HepG2 (cell line): ENCODE measurements at regions not wholly inside any gene's neighbourhood (a gene's known extent, or its start where the extent isn't known, plus 50 kb on each side); places are given as distances from the start of the nearest gene placed in this dataset.

Experiments used
- ATAC-seq: fragments of 200-7000 bp; cut with Tn5 transposase; 3 replicates; pipeline ENCODE4 v1.9.1; 2020; ENCODE audit warnings: mild to moderate bottlenecking, moderate library complexity
- BruUV-seq: library from RNA; stranded (reverse); fragments of 400-500 nt; replicated peaks from 2 replicates; lab custom pipeline; 2021; lab: Mats Ljungman, UMichigan
- CTCF ChIA-PET: fragments of 300-600 bp; formaldehyde crosslinking; extraction: SDS; loops from one replicate; lab custom pipeline; 2021; ENCODE audit warnings: low total read pairs, inconsistent platforms, low intra/inter-chr PET ratio; lab: Yijun Ruan, JAX
- POLR2A ChIA-PET: fragments of 350-600 bp; sonication (Branson Sonifier 250); formaldehyde crosslinking; loops from one replicate; lab custom pipeline; 2020; ENCODE audit warnings: antibody characterized with exemption, inconsistent platforms; lab: Yijun Ruan, JAX
- DNase-seq: peaks from one replicate; pipeline ENCODE4 v3.0.0-alpha.2; 2015; ENCODE audit warnings: low spot score
- FAIRE-seq: peaks from 3 replicates; lab custom pipeline; 2011; peaks lifted over from hg19 to GRCh38; lab: Jason Lieb, UNC
- H2AFZ ChIP-seq: one replicate; pipeline ENCODE4 v1.6.1; 2011; ENCODE audit warnings: low read length, inconsistent platforms
- H3K27ac ChIP-seq: fragments of 300-600 bp; 3 replicates; pipeline ENCODE4 v1.8.0; 2011; ENCODE audit warnings: mixed run types, mild to moderate bottlenecking, mixed read lengths, low read length, inconsistent platforms; ENCODE audit not compliant: insufficient read depth; ENCODE audit errors: extremely low read length
- H3K27me3 ChIP-seq, 2 experiments: fragments of 200-600 bp in 1 of 2; 2 replicates in 1 of 2; 3 replicates in 1 of 2; pipeline versions ENCODE4 v1.6.0 to v1.8.0; 2011; ENCODE audit warnings: low read length in 2 of 2, mild to moderate bottlenecking in 2 of 2, moderate library complexity in 2 of 2, inconsistent platforms in 1 of 2; ENCODE audit not compliant: insufficient read depth in 2 of 2, control insufficient read depth in 1 of 2
- H3K36me3 ChIP-seq, 2 experiments: fragments of 200-600 bp in 1 of 2; replicated peaks in 1 of 2; 2 replicates in 1 of 2; 3 replicates in 1 of 2; pipeline versions ENCODE4 v1.5.1 to v1.8.0; 2011; ENCODE audit warnings: low read length in 2 of 2, inconsistent platforms in 1 of 2; ENCODE audit not compliant: insufficient read depth in 2 of 2, control insufficient read depth in 1 of 2
- H3K4me1 ChIP-seq: 2 replicates; pipeline ENCODE4 v1.5.1; 2012; ENCODE audit warnings: low read length, inconsistent platforms; ENCODE audit not compliant: insufficient read depth
- H3K4me2 ChIP-seq: 2 replicates; pipeline ENCODE4 v1.6.0; 2011; ENCODE audit warnings: low read depth, low read length, inconsistent platforms
- H3K4me3 ChIP-seq, 3 experiments: fragments of 200-600 bp in 1 of 3; sonication (generic), shearing (Covaris generic) in 1 of 3; replicated peaks in 1 of 3; 2 replicates each; pipeline ENCODE4 v1.5.1; 2011 to 2016; ENCODE audit warnings: low read length in 3 of 3, inconsistent platforms in 2 of 3, low read depth in 2 of 3, mild to moderate bottlenecking in 2 of 3, control low read depth in 1 of 3, mixed read lengths in 1 of 3; ENCODE audit not compliant: insufficient read depth in 1 of 3
- H3K79me2 ChIP-seq: one replicate; pipeline ENCODE4 v1.6.1; 2011; ENCODE audit warnings: low read length, inconsistent platforms; ENCODE audit not compliant: insufficient read depth
- H3K9ac ChIP-seq: 2 replicates; pipeline ENCODE4 v1.6.0; 2011; ENCODE audit warnings: mild to moderate bottlenecking, low read depth, low read length, inconsistent platforms; ENCODE audit not compliant: insufficient read depth
- H3K9me3 ChIP-seq: 2 replicates; pipeline ENCODE4 v1.5.1; 2012; ENCODE audit warnings: mild to moderate bottlenecking, low read length
- H4K20me1 ChIP-seq: 2 replicates; pipeline ENCODE4 v1.6.0; 2011; ENCODE audit warnings: inconsistent platforms, mild to moderate bottlenecking, low read length, moderate library complexity; ENCODE audit not compliant: insufficient read depth
- CAMTA2 ChIP-seq: sonication (generic); formaldehyde crosslinking; IDR thresholded peaks from 2 replicates; pipeline ENCODE4 v1.4.0; 2020; ENCODE audit warnings: mild to moderate bottlenecking, missing genetic modification reagents, borderline replicate concordance
- WGBS: methylation state at CpG from one replicate; pipeline ENCODE4 v1.1.6; 2017; ENCODE audit warnings: low lambda C conversion rate; 5-methylcytosine and 5-hydroxymethylcytosine counted together
- in situ Hi-C: cut with HindIII; loops from 2 replicates; pipeline ENCODE4 v1.10.0; 2017; ENCODE audit warnings: low pct_unique_long_range_greater_than_20kb; ENCODE audit not compliant: extremely low pct_ligation_motif_present
- intact Hi-C: fragments of 100-400 bp; cut with micrococcal nuclease; formaldehyde crosslinking; loops from one replicate; pipeline ENCODE4 v1.10.0; 2022; ENCODE audit not compliant: unreplicated experiment
- TF ChIP-seq, protein P1 (sequence below): IDR thresholded peaks from 2 replicates; pipeline ENCODE4 v1.6.1; 2012; ENCODE audit warnings: low read length, improper control_type of control experiment
- TF ChIP-seq, protein P2 (sequence below): sonication (generic); formaldehyde crosslinking; IDR thresholded peaks from 2 replicates; pipeline ENCODE4 v1.5.1; 2020; ENCODE audit warnings: mild to moderate bottlenecking, missing genetic modification reagents, borderline replicate concordance

DNA sequence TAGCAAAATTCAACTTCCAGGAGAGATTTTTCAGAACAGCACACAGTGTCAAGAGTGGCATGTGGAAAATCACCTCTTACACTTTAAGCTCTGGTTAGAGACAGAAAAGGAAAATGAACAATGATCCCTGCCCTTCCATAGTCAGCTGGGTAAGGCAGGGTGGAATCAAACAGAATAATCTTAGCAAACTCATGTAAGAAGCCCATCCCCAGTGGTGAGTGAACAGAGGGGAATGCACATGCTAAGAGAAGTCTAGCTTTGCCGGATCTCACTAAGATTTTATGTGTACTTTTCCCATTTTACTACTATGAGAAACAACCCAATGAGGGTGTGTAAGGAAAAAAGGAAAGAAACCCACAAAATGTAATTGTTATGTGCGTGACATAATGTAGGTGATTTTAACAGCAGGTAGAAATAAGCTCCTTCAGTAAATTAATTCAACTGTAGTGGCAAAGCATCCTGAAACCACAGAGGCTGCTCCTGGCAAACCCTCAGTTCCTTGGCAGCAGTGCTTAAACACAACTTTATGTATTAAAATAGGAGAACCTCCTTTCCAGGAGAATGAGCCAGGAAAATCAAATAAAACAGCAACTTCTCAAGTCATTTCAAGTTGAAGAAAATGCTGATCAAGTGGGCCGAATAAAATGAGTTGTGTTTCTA is 366.0 kb upstream of the TRPC7 start:
- H3K9ac ChIP-seq: no peak overlapping the region
- H3K4me1 ChIP-seq: no peaks in the 10 kb centered on the region
- H3K27ac ChIP-seq: no peak overlapping the region
- no peaks in the 10 kb centered on the region for H3K79me2 ChIP-seq
- intact Hi-C loops (no loop called here), in situ Hi-C loops (no loop called here)
- H3K4me2 ChIP-seq: no peak overlapping the region
- H3K4me3 ChIP-seq: no peak overlapping the region
- TF ChIP-seq, protein P1, sequence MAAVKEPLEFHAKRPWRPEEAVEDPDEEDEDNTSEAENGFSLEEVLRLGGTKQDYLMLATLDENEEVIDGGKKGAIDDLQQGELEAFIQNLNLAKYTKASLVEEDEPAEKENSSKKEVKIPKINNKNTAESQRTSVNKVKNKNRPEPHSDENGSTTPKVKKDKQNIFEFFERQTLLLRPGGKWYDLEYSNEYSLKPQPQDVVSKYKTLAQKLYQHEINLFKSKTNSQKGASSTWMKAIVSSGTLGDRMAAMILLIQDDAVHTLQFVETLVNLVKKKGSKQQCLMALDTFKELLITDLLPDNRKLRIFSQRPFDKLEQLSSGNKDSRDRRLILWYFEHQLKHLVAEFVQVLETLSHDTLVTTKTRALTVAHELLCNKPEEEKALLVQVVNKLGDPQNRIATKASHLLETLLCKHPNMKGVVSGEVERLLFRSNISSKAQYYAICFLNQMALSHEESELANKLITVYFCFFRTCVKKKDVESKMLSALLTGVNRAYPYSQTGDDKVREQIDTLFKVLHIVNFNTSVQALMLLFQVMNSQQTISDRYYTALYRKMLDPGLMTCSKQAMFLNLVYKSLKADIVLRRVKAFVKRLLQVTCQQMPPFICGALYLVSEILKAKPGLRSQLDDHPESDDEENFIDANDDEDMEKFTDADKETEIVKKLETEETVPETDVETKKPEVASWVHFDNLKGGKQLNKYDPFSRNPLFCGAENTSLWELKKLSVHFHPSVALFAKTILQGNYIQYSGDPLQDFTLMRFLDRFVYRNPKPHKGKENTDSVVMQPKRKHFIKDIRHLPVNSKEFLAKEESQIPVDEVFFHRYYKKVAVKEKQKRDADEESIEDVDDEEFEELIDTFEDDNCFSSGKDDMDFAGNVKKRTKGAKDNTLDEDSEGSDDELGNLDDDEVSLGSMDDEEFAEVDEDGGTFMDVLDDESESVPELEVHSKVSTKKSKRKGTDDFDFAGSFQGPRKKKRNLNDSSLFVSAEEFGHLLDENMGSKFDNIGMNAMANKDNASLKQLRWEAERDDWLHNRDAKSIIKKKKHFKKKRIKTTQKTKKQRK: no peak
- no peak for TF ChIP-seq CAMTA2
- TF ChIP-seq, protein P2, sequence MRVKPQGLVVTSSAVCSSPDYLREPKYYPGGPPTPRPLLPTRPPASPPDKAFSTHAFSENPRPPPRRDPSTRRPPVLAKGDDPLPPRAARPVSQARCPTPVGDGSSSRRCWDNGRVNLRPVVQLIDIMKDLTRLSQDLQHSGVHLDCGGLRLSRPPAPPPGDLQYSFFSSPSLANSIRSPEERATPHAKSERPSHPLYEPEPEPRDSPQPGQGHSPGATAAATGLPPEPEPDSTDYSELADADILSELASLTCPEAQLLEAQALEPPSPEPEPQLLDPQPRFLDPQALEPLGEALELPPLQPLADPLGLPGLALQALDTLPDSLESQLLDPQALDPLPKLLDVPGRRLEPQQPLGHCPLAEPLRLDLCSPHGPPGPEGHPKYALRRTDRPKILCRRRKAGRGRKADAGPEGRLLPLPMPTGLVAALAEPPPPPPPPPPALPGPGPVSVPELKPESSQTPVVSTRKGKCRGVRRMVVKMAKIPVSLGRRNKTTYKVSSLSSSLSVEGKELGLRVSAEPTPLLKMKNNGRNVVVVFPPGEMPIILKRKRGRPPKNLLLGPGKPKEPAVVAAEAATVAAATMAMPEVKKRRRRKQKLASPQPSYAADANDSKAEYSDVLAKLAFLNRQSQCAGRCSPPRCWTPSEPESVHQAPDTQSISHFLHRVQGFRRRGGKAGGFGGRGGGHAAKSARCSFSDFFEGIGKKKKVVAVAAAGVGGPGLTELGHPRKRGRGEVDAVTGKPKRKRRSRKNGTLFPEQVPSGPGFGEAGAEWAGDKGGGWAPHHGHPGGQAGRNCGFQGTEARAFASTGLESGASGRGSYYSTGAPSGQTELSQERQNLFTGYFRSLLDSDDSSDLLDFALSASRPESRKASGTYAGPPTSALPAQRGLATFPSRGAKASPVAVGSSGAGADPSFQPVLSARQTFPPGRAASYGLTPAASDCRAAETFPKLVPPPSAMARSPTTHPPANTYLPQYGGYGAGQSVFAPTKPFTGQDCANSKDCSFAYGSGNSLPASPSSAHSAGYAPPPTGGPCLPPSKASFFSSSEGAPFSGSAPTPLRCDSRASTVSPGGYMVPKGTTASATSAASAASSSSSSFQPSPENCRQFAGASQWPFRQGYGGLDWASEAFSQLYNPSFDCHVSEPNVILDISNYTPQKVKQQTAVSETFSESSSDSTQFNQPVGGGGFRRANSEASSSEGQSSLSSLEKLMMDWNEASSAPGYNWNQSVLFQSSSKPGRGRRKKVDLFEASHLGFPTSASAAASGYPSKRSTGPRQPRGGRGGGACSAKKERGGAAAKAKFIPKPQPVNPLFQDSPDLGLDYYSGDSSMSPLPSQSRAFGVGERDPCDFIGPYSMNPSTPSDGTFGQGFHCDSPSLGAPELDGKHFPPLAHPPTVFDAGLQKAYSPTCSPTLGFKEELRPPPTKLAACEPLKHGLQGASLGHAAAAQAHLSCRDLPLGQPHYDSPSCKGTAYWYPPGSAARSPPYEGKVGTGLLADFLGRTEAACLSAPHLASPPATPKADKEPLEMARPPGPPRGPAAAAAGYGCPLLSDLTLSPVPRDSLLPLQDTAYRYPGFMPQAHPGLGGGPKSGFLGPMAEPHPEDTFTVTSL (CRISPR knock-in tag): no peak
- no peak for FAIRE-seq
- no peak for ATAC-seq
- H4K20me1 ChIP-seq: no peaks in the 10 kb centered on the region
- BruUV-seq: no TSS peak
- no peak for DNase-seq
- WGBS: 9% methylated on average over 3 of the region's 3 CpGs
- ChIA-PET POLR2A (no interaction called here), CTCF (no interaction called here)
- no peaks in the 10 kb centered on the region for H3K27me3 ChIP-seq
- no peaks in the 10 kb centered on the region for H3K9me3 ChIP-seq
- H3K36me3 ChIP-seq: no peaks in the 10 kb centered on the region
- H2AFZ ChIP-seq: no peak overlapping the region
